ENCODE measurements at regions not wholly inside any gene's neighbourhood (a gene's known extent, or its start where the extent isn't known, plus 50 kb on each side); places are given as distances from the start of the nearest gene placed in this dataset.

GRCh38 chr11:96464700-96465307, 75.0 kb downstream of the JRKL start:
- no peak for TF ChIP-seq POLR2A (IDR thresholded peaks at IDR 0.05; ENCODE audit: low read depth, low read length)
- TF ChIP-seq MXI1 (IDR thresholded peaks at IDR 0.05; ENCODE audit: borderline replicate concordance, low read depth, low read length): no peak

All from IMR-90 (cell line).